T-helper 22 cell (primary cell): ENCODE measurements at regions not wholly inside any gene's neighbourhood (a gene's known extent, or its start where the extent isn't known, plus 50 kb on each side); places are given as distances from the start of the nearest gene placed in this dataset.
A peak's percentile ranks its signal among the peaks of the same experiment; 100 is the strongest.

Experiments
- DNase-seq: peaks from one replicate; pipeline ENCODE4 v3.0.0-alpha.2; 2020; ENCODE audit warnings: low read depth

DNA sequence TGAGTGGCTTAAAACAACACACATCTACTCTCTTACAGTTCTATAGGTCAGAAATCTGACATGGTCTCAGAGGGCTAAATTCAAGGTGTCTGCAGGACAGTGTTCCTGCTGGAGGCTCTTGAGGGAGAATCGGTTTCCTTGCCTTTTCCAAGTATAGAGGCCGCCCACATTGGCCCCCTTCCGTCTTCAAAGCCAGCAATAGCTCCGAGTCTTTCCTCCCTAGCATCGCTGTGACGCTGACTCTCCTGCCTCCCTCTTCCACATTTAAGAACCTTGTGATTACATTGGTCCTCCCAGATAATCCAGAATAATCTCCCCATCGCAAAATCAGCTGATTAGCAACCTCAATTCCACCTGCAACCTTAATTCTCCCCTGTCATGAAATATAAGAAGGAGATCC lies 81.3 kb upstream of the IER5L start:
- DNase-seq: no peak

DNA sequence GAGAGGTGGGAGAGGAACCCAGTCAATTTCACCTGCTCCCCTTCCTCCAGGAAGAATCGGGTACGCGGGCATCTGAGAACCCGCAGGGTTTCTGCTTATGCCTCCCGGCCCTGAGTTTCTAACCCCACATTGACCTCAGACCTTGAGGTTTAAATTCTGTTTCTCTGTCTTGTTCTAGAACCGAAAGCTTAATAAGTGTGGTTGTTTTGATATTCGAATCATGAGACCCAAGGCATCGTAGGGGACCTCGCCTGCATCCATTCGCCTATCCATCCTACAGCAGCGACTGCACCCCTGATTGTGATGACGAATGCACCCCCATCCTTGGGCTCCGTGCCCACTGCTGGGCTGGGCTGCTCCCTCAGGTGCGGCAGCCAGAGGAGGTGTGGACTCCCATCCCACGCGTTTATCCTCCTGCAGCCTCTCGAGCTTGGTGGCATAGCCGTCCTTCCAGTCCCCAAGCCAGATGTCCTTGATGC lies 80.8 kb upstream of the IER5L start:
- DNase-seq: no peak

DNA sequence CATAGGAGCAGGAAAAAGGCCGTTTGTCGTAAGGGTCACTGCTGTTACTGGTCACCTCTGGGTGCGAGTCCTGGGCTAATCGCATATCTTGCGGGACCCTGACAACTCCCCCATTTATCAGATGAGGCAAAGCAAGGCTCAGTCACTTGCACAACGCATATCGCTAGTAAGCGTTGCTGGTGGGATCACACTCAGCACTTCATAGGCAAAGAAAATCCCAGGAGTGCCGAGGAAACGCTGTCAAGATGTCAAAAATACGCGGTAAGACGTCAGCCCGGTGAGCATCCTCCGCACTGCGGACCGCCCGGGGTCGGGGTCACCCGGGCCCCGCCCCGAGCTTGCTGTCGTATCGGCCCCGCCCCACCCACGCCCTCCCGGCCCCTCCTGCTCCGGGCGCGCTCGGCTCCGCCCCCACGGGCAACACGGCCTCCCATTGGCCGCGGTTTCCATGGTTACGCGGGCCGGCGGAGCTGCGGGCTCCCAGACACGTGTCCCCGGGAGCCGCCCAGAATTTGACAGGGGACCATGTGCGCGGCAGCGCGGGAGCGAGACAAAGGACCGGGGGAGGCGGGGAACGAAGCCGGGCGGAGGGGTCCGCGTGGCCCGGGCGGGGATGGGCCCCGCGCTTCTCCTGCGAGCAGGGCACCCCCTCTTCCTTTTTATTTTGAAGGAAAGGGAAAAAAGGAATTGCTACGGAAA lies 80.2 kb upstream of the IER5L start:
- peak; percentile 82 for DNase-seq

DNA sequence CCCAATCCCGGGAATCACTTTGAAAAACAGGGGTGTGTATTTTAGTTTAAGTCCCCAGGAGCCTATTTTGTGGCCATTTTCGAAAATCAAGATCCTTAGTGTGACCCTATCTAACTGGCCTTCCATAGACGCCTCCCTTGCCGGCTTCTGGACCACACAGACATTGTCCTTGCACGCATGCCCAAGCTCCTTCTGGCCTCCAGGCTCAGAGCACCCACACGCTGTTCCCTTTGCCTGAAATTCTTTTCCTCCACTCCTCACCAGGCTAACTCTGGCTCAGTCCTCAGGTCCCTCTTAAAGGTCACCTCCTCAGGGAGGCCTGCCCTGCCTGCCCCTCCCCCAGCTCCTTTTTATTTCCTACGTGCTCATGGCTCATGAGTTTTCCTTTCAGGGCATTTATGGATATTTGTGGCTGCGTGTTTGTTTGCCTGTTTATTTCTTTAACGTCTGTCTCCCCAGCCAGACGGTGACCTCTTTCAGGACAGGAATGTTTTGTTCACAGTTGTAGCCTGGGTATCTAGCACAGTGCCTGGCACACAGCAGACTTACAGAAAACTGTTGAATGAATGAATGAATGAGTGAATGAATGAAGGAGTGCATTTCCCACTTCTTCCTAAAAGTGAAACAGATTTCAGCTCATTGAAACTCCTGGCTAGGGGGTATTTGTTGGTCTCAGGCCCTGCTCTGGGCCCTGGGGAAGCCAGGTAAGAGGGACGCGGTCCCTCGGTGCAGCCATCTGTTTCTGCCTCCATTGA lies 79.1 kb upstream of the IER5L start:
- no peak for DNase-seq

DNA sequence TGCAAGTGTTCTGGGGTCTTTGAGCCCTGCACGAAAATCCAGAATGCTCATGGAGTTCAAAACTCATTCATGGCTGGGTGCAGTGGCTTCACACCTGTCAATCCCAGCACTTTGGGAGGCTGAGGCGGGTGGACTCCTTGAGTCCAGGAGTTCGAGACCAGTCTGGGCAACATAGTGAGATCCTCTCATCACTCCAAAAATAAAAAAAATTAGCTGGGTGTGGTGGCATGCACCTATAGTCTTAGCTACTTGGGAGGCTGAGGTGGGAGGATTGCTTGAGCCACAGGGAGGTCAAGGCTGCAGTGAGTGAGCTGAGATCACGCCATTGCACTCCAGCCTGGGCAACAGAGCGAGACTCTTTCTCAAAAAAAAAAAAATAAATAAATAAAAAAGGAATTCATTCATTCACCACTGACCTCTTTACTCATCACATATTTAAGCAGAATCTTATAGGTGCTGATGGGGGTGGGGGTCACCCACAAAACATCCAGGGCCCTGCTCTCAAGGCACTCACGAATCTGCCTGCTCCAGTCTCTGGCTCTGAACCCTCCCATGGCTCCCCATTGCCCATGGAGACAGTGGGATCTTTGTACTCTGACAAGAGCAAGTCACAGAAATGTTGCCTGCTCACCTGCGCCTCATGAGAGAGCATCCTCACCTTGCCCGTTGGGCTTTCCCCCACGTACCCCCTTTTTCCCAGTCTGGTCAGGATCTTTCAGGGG lies 76.7 kb upstream of the IER5L start:
- no peak for DNase-seq

DNA sequence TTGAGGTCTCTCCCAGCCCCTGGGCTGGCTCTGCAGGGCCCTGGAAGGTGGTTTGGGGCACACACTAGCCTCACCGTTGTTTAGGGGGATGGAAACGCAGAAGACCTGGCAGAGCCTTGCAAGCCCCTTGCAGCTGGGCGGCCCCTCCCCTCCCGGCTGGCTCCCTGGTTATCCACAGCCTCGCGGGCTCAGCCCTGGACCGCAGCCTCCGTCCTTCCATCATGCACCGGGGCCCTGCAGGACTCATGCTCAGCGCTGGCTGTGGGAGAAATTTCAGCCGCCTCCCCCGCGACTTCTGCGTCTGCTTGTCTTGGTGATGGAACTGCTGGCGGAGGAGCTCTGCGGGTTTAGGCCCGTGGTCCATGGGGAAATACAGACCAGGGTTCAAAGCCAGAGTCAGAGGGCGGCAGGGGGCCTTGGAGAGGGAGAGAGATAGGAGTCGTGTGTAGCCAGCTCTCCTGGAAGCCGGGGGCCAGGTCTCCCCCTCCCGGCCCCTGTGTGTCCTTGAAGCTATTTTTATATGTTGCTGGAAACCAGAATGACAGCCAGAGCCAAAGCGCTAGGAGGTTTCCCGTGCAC lies 75.8 kb upstream of the IER5L start:
- no peak for DNase-seq

DNA sequence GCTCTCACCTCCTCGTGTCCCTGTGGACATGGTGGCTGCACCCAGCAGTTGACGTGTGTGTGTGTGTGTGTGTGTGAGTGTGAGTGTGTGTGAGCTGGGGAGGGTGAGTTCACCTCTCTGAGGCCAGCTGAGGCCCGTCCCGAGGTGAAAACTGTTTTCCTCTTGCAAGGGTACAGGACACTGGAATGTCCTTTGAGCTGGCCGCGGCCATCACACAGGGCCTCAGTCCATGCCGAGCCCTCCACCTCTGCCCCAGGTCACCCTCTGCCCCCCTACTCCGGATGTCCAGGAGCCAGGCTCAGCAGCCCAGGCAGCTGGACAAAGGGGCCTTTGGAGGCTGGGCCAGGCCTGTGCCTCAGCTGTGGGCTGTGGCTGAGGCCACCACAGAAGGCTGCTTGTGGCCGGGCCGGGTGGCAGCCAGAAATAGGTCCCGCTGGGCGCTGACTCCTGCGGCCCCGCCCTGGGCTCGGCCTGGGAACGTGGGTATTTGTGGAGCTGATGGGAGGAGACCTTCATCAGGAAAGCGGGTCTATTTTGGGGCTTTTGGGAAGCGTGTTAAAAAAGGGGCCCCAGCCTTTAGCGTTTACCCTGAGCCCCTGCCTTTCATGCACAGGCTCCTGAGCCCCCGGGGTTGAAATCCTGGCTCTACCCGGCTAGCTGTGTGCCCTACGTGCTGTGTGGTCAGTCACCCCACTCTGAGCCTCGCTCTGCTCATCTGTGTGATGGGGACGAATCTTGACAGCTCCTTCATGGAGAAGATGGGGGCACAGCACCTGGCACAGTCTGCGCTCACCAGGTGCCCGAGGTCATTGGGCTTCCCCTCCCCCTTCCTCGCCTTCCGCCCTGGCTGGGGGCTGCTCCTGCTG lies 75.1 kb upstream of the IER5L start:
- no peak for DNase-seq

DNA sequence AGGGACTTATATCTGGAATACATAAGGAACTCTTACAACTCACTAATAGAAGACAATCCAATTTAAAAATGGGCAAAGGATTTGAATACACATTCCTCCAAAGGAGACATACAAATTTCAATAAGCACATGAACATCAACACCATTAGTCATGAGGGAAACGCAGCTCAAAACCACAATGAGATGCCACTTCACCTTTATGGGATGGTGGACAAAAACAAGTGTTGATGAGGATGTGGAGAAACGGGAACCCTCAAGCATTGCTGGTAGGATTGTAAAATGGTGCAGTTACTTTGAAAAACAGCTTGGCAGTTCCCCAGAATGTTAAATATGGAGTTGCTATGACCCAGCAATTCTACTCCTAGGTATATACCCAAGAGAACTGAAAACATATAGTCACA lies 72.7 kb upstream of the IER5L start:
- no peak for DNase-seq

DNA sequence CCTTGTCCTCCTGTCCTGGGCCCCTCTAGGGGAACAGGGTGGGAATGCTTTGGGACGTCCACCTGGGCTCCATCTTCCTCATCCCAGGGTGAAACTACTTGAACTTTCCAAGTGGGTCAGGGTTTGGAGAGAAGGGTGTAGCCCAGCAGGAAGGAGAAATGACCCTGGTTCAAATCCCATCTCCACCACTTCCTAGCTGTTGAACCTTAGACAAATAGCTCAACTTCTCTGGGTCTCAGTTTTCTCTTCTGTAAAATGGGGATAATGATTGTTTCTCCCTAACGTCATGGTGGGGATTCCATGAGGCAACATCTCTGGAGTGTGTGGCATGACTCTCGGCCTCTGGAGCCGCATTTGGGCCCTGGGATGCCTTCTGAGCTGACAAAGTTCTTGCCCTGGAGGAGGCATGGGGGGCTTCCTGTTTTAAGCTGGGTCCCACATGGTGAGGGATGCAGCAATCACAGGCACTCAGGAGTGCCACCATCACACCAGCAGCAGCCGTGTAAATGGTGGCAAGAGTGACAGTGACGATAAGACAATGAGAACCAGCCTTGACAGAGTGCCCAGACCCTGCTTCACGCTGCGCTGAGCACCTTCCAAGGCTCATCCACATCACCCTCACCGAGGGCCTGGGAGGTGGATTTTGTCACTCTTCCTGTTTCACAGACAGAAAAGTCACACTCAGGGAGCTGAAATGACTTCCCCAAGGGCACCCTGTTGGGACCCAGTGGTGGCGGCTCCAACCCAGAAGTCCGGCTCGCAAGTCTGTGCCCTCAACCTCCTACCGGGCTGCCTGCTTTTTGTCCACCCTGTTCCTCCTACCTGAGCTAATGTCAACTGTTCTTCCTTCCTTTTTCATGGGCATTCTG lies 69.5 kb upstream of the IER5L start:
- DNase-seq: no peak

DNA sequence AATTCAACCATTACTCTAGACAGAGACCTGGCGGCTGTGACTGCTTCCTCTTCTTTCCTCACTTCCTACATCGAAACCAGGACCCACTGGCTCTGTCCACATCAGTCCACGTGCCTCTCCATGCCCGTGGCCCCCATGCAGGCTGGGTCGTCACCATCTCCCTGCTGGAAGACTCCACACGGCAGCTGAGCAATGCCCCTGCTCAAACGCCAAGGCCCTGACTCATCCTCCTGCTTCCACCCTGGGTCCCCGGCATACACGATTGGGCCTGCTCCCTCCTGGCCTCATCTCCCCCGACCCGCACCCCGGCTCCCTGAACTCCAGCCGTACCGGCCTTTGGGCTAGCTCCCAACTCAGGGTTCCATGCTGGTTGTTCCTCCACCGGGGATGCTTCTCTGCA lies 67.2 kb upstream of the IER5L start:
- DNase-seq: no peak

DNA sequence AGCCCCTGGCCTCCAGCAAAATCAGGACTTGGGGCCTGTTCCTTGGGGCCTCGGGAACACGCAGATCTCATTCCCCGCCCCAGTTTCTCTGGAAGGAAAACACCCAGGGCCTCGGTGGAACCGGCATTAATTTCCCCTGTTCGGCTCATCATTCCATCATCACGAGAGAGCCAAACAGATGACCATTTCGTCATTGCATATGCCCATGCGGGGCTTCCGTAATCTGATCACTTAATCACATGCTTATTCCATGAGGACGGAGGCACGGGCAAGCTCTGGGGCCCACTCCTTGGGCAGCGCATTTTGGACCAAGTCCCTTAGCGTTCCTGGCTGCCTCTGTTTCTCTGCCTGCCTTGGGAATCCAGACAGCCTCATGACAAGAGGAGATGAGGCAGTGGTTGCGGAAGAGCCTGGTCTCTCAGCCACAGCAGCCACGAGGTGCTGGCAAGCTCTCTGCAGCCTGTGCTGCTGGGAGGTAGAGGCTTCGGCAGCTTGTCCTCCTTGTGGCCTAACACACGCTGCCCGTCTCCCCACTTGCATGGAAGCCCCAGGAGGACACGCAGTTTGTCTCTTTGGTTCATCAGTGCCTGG lies 65.0 kb upstream of the IER5L start:
- no peak for DNase-seq

DNA sequence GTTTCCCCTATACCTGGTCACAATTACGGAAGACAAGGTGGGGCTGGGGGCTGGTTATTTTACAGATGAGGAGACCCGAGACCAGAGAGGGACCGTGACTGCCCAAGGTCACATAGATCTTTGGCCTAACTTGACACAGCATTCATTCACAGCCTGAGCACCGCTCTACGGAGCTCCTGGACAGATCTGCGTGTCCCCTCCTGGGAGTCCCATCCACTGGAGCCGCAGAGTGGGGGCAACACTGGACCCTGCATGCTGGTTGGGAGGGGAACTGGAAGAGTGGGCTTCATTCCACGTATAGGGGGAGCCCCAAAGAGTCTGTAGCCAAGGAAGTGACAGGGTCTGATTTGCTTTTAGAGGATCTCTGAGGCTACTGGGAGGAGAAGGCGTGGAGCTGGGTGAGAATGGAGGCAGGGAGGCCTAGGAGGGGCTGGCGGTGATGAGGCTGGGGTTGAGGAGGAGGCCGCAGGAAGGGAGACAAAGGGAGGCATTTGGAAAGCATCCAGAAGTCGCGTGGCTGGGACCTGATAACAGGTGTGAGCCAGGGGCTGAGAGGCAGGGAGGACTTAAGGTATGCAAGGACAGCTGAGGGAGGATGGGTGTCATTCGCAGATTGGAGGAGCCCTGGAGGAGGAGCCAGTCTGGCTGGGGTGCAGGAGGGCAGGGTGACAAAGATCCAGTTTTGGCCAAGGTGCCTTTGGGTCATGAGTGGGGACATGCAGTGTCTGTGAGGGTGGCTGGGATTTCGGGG lies 64.3 kb upstream of the IER5L start:
- no peak for DNase-seq

DNA sequence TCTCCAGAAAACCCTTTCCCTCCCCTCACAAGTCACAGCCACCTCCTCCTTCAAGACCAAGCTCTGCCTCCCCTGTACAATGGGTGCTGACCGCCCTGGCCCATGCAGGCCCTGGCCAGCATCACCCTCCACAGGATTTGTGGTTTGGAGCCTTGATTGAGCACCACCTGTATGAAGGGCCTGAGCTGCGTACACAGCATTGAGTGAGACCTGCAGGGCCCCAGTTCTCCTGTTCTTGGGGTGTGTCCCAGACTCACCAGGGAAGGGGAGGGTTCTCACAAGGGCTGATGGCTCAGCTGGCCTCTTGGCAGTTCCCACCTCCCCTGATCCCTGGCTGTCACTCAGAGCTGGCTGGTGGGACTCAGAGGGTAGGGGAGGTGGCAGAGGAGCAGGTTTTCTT lies 63.7 kb upstream of the IER5L start:
- DNase-seq: no peak

DNA sequence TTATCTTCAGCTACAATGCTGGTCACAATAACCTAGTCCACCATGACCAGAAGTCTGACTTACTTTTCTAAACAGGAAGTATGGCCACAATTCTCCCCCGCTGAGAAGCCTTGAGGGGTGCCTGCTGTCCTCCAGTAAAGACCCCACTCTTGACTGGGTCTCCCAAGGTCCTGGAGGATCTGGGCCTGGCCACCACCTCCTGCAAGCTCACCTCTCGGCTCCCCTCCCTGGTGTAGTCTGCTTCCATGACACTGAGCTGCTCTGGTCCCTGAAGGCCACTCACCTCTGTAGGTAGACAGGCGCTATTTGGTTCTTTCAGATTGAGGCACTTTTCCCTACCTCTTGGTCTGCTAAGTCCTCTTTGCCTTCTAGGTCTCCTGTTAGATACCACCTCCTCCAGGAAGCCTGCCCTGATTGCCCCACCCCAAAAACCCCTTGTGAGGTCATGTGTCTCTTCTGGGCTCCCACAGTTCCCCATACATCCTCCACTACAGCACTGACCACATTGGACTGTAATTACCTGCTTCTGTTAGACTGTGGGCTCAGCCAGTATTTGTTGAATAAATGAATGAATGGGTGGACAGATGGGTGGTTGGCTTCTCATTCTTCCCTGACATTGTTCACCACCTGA lies 62.6 kb upstream of the IER5L start:
- DNase-seq: no peak

DNA sequence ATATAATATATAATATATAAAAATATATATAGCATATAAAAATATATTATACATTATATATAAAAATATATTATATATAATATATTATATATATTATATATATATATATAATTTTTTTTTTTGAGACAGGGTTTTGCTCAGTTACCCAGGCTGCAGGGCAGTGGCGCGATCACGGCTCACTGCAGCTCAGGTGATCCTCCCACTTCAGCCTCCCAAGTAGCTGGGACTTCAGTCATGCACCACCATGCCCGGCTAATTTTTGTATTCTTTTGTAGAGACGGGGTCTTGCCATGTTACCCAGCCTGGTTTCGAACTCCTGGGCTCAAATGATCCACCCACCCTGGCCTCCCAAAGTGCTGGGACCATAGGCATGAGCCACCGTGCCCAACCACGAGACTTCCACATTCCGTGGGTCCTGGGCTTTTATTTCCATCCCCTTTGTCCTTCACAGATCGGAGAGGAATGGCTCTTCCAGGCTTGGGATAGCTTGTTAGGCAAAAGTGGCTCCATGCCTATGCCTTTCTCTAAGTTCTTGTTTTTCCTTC lies 62.0 kb upstream of the IER5L start:
- DNase-seq: no peak

DNA sequence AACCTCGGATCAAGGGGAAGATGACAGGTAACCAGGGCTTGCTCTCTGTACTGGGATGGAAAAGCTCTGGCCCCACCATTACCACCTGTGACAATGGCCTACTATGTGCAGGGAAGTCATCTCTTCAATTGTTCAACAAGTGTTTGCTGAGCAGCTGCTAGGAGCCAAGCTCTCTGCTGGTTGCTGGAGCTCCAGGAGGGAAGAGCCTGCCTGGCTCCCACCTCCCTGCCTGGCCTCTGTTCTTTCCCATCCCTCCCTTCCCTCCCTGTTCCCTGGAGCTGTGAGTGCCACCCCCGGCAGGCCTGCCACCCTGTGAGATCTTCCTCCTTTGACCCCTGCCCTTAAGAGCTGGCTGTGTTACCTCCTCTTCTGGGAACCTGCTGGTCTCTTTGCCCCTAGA lies 59.7 kb upstream of the IER5L start:
- DNase-seq: no peak

DNA sequence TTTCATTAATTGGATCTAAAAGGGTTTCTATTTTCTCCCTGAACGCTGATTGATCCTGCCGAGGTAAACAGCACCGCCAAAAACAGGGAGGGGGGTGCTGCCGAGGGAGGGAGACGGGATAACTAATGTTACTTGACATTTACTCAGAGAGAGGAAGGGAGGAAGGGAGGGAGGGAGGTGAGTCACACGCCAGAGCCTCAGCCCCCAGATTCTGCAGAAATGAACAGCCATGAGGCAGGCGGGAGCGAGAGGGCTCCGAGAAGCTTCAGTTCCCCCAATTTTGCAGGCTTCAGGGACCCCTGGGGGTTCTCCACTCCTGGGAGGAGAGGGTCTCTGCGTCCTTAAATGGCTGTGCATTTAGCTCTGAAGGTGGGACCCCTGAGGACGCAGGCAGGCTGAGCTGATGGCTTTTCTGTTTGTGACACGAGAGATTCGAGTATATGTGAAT lies 59.1 kb upstream of the IER5L start:
- DNase-seq: peak; percentile 29

DNA sequence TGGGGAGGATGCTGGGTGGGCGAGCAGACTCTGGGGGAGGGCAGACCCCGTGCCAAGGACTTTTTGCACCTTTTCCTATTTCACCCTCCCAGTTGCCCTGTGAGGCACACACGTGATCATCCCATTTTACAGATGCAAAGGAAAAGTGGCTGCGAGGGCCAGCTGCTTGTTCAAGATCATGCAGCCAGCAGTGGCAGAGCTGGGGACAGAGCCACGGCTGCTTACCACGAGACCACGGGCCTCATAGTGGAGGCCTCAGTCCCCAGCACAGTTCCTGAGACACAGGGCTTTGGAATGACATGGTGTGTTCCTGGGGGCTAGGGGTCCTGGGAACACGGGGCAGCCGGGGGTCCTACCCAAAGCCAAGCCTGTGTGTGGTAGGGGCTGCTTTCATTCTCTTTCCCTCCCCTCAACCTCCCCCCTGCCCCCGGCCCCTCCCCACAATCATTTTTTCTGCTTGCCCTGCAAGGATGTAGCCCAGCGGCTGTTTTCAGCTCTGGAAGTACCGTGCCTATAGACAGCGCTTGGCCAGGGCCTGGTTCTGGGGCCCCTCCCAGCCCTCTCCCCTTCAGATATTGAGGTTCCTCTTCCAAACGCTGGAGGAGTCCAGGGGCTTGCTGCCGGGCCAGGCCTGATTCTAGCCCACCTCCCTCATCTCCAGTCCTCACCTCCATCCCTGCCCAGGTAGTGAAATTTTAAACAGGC lies 58.5 kb upstream of the IER5L start:
- DNase-seq: no peak
